ENCODE measurements at regions not wholly inside any gene's neighbourhood (a gene's known extent, or its start where the extent isn't known, plus 50 kb on each side); places are given as distances from the start of the nearest gene placed in this dataset.

DNA sequence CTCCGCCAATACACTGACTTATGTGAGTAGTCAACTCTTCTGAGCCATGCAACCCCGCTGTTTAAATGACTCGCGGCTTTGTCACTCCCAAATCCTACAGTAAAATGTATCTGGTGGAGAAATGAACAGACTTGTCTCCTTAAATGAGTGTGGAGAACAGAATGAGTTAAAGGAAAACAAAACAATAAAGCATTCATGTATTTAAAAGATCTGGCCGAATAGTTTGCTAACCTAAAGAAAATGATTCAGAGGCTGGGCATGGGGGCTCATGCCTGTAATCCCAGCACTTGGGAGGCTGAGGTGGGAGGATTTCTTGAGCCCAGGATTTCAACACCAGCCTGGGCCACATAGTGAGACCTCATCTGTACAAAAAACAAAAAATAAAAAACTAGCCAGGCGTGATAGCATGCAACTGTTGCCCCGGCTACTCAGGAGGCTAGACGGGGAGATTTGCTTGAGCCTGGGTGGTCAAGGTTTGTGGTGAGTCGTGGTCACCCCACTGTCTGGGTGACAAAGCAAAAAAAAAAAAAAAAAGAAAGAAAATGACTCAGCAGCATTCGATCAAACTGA lies 86.5 kb upstream of the PFKP start:
- DNase-seq: no peak

- DNase-seq: no peak
Measured at GRCh38 chr10:2980116-2980515, 87.2 kb upstream of the PFKP start.

DNA sequence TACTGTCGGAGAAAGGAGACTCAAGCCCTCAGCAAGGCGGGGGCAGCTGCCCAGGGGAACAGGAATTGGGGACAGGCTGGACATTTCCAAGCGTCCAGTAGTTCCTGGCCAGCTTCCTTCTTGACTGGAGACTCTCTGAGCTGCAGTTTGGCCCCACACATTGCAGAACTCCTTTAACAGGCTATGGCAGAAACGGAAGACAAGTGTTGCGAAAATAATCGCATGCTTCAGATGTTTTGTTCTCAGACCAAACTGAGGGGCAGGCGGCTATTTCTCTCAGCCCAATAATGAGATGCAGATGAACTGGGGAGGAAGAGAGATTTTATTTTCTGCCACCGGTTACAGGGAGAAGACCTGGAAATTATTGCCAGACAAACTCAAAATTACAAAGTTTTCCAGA lies 88.0 kb upstream of the PFKP start:
- no peak for DNase-seq

DNA sequence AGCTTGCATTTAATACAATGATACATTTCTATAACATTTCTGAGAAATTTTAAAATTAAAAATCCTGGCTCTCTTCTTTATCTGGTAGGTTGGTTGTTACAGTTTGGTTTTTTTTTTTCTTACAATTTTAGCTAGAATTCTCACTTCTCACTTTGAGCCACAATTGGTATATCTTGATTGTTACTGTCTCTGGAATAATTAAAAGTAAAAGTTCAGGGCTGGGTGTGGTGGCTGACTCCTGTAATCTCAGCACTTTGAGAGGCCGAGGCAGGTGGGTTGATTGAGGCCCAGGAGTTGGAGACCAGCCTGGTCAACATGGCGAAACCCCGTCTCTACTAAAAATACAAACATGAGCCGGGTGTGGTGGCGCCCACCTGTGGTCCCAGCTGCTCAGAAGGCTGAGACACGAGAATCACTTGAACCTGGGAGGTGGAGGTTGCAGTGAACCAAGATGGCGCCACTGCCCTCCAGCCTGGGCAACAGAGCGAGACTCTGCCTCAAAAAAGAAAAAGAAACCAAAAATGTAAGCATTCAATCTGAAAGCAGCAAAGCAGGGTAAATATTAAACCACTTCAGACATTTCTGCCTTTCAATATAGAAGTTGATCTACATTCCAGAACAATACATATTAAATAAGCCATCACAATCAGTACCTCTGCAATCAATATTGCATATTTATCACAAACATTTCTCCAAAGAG lies 88.6 kb upstream of the PFKP start:
- no peak for DNase-seq

- peak; percentile 61 for DNase-seq
Measured at GRCh38 chr10:2978111-2978510, 89.2 kb upstream of the PFKP start.

- DNase-seq: no peak
Measured at GRCh38 chr10:2974503-2975207, 92.7 kb upstream of the PFKP start.

- no peak for DNase-seq
Measured at GRCh38 chr10:2974083-2974482, 93.3 kb upstream of the PFKP start.

GRCh38 chr10:2972810-2973209 lies 94.5 kb upstream of the PFKP start:
- no peak for DNase-seq

DNA sequence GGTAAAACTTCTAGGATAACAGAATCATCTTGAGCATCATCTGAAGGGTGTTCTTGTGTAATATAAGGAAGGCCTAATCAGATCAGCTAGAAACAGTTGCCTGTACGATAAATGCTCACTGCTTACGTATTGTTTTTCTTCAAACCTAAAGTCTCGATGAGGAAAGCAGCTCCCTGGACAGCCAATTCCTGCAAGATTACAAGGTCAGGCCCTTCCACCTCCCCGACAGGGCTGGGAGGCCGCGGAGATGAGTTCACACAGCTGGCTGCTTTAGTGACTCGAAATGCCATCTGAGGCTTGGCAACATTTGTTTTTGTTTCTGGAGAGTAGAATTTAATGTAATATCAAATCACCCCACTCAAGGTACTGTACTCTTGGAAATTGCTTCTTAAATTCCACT lies 95.1 kb upstream of the PFKP start:
- DNase-seq: no peak

- no peak for DNase-seq
Measured at GRCh38 chr10:2970190-2970823, 97.0 kb upstream of the PFKP start.

GRCh38 chr10:2968401-2969058 lies 98.8 kb upstream of the PFKP start:
- no peak for DNase-seq

GRCh38 chr10:2966134-2966533 lies 101.2 kb upstream of the PFKP start:
- no peak for DNase-seq

- no peak for DNase-seq
Measured at GRCh38 chr10:2964632-2965296, 102.6 kb upstream of the PFKP start.

DNA sequence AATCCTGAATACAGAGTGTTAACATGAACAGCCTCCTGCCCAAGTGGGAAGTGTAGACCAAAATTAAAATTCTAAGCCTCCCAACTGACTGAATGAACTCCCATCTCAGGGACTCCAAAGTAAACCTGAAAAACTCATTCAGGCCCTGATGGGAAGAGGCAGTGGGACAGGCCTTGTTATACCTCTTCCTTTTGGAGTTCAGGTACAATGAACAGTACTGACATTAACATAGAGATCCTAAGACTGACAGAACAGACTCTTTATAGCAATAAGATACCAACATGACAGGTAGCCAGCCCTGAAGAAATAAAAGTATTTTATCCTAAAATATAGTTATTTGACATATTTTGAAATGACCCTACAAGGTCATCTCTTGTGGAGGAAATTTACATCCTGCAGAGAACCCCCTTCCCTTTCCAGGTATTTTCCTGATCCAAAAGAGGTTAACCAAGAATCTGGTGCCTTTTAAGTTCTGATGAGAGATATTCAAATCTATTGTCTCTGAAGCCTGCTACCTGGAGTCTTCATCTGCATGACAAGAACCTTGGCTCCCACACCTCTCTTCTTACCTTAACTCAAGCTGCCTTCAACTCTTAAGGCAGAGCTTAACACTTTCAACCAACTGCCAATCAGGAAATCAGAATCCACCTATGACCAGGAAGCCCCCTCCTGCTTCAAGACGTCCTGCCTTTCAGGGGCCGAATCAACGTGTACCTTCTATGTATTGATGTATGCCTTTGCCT lies 103.3 kb upstream of the PFKP start:
- DNase-seq: no peak

DNA sequence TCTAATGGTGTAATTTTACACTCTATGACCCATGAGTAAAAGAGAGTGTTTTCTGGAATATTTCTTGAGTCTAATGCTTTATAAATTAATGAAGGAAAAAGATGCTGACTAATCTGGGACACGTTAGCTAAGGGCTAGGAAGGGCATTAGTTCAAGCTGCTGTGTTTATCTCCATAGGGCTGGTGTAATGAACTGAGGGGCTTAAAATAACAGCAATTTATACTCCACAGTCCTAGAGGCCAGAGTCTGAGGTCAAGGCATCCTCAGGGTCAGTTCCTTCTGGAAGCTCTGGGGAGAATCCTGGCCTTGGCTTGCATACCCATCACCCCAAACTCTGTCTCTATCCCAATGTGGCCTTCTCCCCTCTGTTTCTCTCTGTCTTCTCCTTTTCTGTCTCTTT lies 105.2 kb upstream of the PFKP start:
- DNase-seq: no peak

- DNase-seq: no peak
Measured at GRCh38 chr10:2958659-2959058, 108.7 kb upstream of the PFKP start.

GRCh38 chr10:2957785-2958184 lies 109.6 kb upstream of the PFKP start:
- DNase-seq: no peak

- DNase-seq: no peak
Measured at GRCh38 chr10:2955064-2955463, 112.3 kb upstream of the PFKP start.

- no peak for DNase-seq
Measured at GRCh38 chr10:2953495-2953894, 113.9 kb upstream of the PFKP start.

DNA sequence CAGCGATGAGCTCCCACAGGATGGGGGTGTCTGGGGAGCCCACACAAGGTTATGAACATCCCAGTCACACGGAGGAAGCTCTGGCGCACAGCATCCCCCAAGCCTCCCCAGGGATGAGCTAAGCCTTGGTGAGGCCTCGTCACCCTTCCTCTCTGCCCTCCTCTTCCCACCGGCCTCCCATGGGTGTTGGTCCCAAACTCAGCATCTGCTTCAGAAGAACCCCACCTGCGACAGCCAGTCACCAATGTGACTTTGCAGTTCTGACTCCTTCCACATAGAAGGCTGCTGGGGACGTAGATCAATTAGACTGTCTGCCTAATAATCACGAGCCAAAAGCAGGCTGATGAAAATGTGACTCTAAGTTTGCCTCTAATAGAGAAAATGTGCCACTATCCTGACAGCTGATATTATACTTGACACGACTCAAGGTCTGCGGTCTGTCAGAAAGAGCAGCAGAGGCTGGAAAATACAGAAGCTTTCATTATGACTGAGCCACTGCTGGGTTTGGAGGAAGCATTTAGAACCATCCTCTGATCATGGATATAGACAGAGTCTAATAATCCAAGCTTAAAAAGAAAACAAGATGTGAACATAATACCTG lies 116.0 kb upstream of the PFKP start:
- no peak for DNase-seq

DNA sequence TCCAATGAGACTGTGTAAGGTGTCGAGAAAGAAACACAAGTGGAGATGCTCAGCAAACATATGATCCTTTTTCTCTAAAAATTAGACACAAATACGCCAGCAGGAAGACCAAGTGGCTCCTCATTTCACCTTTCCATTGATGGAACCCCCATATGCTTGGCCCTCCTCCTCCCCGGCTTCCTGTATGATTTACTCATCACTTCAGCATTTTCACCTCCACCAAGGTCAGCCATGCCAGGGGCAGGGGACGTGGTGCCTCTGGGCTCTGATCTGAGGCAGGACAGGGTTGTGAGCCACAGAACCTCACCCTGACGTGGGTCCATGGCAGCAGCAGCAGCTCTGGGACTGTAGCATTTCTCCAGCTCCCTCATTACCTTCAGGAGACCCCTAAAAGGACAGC lies 116.8 kb upstream of the PFKP start:
- no peak for DNase-seq

GRCh38 chr10:2949948-2950354 lies 117.4 kb upstream of the PFKP start:
- no peak for DNase-seq

Data from NCI-H2171 treated with DMSO at 0.1 percent for 48 hours (cell line).